A673 (cell line): ENCODE measurements at regions not wholly inside any gene's neighbourhood (a gene's known extent, or its start where the extent isn't known, plus 50 kb on each side); places are given as distances from the start of the nearest gene placed in this dataset.

ENCODE experiments used
- BruUV-seq: library from RNA; stranded (reverse); fragments of 400-500 nt; replicated peaks from 2 replicates; lab custom pipeline; 2021; lab: Mats Ljungman, UMichigan
- CTCF ChIA-PET: fragments of 300-600 bp; sonication (Branson Sonifier 250); formaldehyde crosslinking; loops from one replicate; lab custom pipeline; 2022; ENCODE audit warnings: antibody characterized with exemption; lab: Charles Lee
- POLR2A ChIA-PET: fragments of 300-600 bp; sonication (Branson Sonifier 250); formaldehyde crosslinking; loops from one replicate; lab custom pipeline; 2022; ENCODE audit warnings: antibody characterized with exemption; ENCODE audit not compliant: low non-redundant PET; lab: Charles Lee
- DNase-seq: peaks from one replicate; pipeline ENCODE4 v3.0.0-alpha.2; 2015; ENCODE audit warnings: low spot score
- H3K27ac ChIP-seq: fragments of 200-600 bp; sonication (generic); 2 replicates; pipeline ENCODE4 v1.5.1; 2016; ENCODE audit warnings: mixed run types, low read depth, mild to moderate bottlenecking, mixed read lengths, antibody characterized with exemption, low read length; ENCODE audit not compliant: poor library complexity, severe bottlenecking
- H3K27me3 ChIP-seq: fragments of 200-600 bp; sonication (generic); replicated peaks from 2 replicates; pipeline ENCODE4 v1.6.1; 2017; ENCODE audit warnings: mixed run types, low read depth, mild to moderate bottlenecking, mixed read lengths, antibody characterized with exemption, low read length; ENCODE audit not compliant: insufficient read depth, poor library complexity
- H3K36me3 ChIP-seq: fragments of 200-600 bp; sonication (generic); 2 replicates; pipeline ENCODE4 v1.6.1; 2016; ENCODE audit warnings: mixed run types, mild to moderate bottlenecking, mixed read lengths, antibody characterized with exemption, low read length; ENCODE audit not compliant: insufficient read depth, poor library complexity, severe bottlenecking
- H3K4me1 ChIP-seq: fragments of 200-600 bp; sonication (generic); 2 replicates; pipeline ENCODE4 v1.6.1; 2017; ENCODE audit warnings: mixed run types, mild to moderate bottlenecking, mixed read lengths, antibody characterized with exemption, low read length; ENCODE audit not compliant: insufficient read depth, poor library complexity, severe bottlenecking
- H3K4me3 ChIP-seq: fragments of 200-600 bp; sonication (generic); 2 replicates; pipeline ENCODE4 v1.5.1; 2016; ENCODE audit warnings: low read depth, mixed run types, mild to moderate bottlenecking, mixed read lengths, low read length; ENCODE audit not compliant: poor library complexity, severe bottlenecking
- H3K9me3 ChIP-seq: fragments of 200-600 bp; sonication (generic); 2 replicates; pipeline ENCODE4 v1.6.1; 2016; ENCODE audit warnings: mixed run types, low read depth, mild to moderate bottlenecking, mixed read lengths, antibody characterized with exemption, low read length; ENCODE audit not compliant: poor library complexity, severe bottlenecking
- EZH2 ChIP-seq: fragments of 200-600 bp; sonication (generic); IDR thresholded peaks from 2 replicates; pipeline ENCODE4 v1.6.1; 2017; ENCODE audit warnings: borderline replicate concordance, low read depth, mild to moderate bottlenecking, mixed read lengths, antibody characterized with exemption, low read length; ENCODE audit not compliant: poor library complexity, severe bottlenecking
- intact Hi-C: fragments of 100-400 bp; cut with micrococcal nuclease; formaldehyde crosslinking; loops from one replicate; pipeline ENCODE4 v1.10.0; 2022; ENCODE audit not compliant: unreplicated experiment
- TF ChIP-seq, protein P1 (sequence below): fragments of 300-800, 200-600 bp; sonication (generic); conservative IDR thresholded peaks from 2 replicates; pipeline ENCODE4 v1.5.1; 2017; ENCODE audit warnings: low read depth, mild to moderate bottlenecking, antibody characterized with exemption, low read length, moderate library complexity, mixed read lengths

GRCh38 chr16:8098947-8099512, 491.3 kb downstream of the TMEM114 start:
- TF ChIP-seq EZH2, result no peak
- TF ChIP-seq, protein P1, sequence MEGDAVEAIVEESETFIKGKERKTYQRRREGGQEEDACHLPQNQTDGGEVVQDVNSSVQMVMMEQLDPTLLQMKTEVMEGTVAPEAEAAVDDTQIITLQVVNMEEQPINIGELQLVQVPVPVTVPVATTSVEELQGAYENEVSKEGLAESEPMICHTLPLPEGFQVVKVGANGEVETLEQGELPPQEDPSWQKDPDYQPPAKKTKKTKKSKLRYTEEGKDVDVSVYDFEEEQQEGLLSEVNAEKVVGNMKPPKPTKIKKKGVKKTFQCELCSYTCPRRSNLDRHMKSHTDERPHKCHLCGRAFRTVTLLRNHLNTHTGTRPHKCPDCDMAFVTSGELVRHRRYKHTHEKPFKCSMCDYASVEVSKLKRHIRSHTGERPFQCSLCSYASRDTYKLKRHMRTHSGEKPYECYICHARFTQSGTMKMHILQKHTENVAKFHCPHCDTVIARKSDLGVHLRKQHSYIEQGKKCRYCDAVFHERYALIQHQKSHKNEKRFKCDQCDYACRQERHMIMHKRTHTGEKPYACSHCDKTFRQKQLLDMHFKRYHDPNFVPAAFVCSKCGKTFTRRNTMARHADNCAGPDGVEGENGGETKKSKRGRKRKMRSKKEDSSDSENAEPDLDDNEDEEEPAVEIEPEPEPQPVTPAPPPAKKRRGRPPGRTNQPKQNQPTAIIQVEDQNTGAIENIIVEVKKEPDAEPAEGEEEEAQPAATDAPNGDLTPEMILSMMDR, result no peak
- intact Hi-C loops, result no loop called here
- CTCF ChIA-PET, result no interaction called here
- H3K4me3 ChIP-seq, result no peak overlapping the region
- DNase-seq, result no peak
- H3K4me1 ChIP-seq, result no peaks in the 10 kb centered on the region
- BruUV-seq, result no TSS peak
- POLR2A ChIA-PET, result no interaction called here
- no peaks in the 10 kb centered on the region for H3K36me3 ChIP-seq
- H3K27ac ChIP-seq, result no peak overlapping the region
- H3K9me3 ChIP-seq, result no peaks in the 10 kb centered on the region
- no peaks in the 10 kb centered on the region for H3K27me3 ChIP-seq

GRCh38 chr16:8096211-8096610, 494.1 kb downstream of the TMEM114 start:
- intact Hi-C loops, result no loop called here
- DNase-seq, result no peak
- H3K36me3 ChIP-seq, result no peaks in the 10 kb centered on the region
- no peaks in the 10 kb centered on the region for H3K4me1 ChIP-seq
- H3K9me3 ChIP-seq, result no peaks in the 10 kb centered on the region
- TF ChIP-seq, protein P1, result no peak
- TF ChIP-seq EZH2, result no peak
- no peaks in the 10 kb centered on the region for H3K27me3 ChIP-seq
- CTCF ChIA-PET, result no interaction called here
- POLR2A ChIA-PET, result no interaction called here
- no peak overlapping the region for H3K4me3 ChIP-seq
- no peak overlapping the region for H3K27ac ChIP-seq
- no TSS peak for BruUV-seq

DNA sequence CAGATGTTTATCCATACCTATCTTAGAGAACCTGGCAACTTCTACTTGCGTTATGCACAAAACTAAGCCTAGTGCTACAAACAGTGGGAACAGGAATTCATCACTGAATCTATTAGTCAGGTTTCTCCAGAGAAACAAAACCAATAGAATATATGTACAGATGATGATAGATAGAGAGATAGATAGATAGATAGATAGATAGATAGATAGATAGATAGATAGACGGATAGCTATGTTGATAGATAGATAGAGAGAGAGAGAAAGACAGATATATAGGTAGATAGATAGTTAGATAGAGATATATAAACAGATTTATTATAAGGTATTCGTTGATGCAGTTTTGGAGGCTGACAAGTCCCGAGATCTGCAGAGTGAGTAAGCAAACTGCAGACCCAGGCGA, 495.6 kb downstream of the TMEM114 start:
- Histone ChIP-seq H3K4me3 (no peak overlapping the region), H3K27ac (no peak overlapping the region), H3K27me3 (no peaks in the 10 kb centered on the region), H3K36me3 (no peaks in the 10 kb centered on the region), H3K4me1 (no peaks in the 10 kb centered on the region), H3K9me3 (no peaks in the 10 kb centered on the region)
- intact Hi-C loops, result no loop called here
- no peak for DNase-seq
- BruUV-seq, result no TSS peak
- TF ChIP-seq, protein P1, result no peak
- no peak for TF ChIP-seq EZH2
- POLR2A ChIA-PET, result no interaction called here
- CTCF ChIA-PET, result no interaction called here
